ENCODE measurements at regions not wholly inside any gene's neighbourhood (a gene's known extent, or its start where the extent isn't known, plus 50 kb on each side); places are given as distances from the start of the nearest gene placed in this dataset.

GRCh38 chr2:8588831-8589191, 93.0 kb upstream of the ID2 start:
- no peak for TF ChIP-seq MEIS1 (CRISPR knock-in tag; IDR thresholded peaks at IDR 0.05; ENCODE audit: borderline replicate concordance)
- no peak for TF ChIP-seq REST (tag by site-specific recombination; IDR thresholded peaks at IDR 0.05)
- TF ChIP-seq CTCF (tag by site-specific recombination; IDR thresholded peaks at IDR 0.05), result no peak
- no peak for TF ChIP-seq ZEB2 (tag by site-specific recombination; IDR thresholded peaks at IDR 0.05)
